Ishikawa (cell line): ENCODE measurements at regions not wholly inside any gene's neighbourhood (a gene's known extent, or its start where the extent isn't known, plus 50 kb on each side); places are given as distances from the start of the nearest gene placed in this dataset.
A peak's percentile ranks its signal among the peaks of the same experiment; 100 is the strongest.

Source experiments
- CEBPB ChIP-seq: IDR thresholded peaks from 2 replicates; pipeline ENCODE4 v1.6.1; 2012
- CREB1 ChIP-seq: IDR thresholded peaks from 2 replicates; pipeline ENCODE4 v1.6.1; 2012; ENCODE audit warnings: low read depth
- EGR1 ChIP-seq: IDR thresholded peaks from 2 replicates; pipeline ENCODE4 v1.6.1; 2012
- EP300 ChIP-seq: IDR thresholded peaks from 2 replicates; pipeline ENCODE4 v1.6.1; 2012; ENCODE audit warnings: borderline replicate concordance
- FOXM1 ChIP-seq: IDR thresholded peaks from 2 replicates; pipeline ENCODE4 v1.6.1; 2012; ENCODE audit warnings: low read depth, borderline replicate concordance
- NFIC ChIP-seq: IDR thresholded peaks from 2 replicates; pipeline ENCODE4 v1.6.1; 2012
- RAD21 ChIP-seq: IDR thresholded peaks from 2 replicates; pipeline ENCODE4 v1.6.1; 2012; ENCODE audit warnings: low read depth
- TAF1 ChIP-seq: IDR thresholded peaks from 2 replicates; pipeline ENCODE4 v1.6.1; 2012; ENCODE audit warnings: low read depth, mild to moderate bottlenecking
- TCF12 ChIP-seq: IDR thresholded peaks from 2 replicates; pipeline ENCODE4 v1.6.1; 2012; ENCODE audit warnings: low read depth
- TEAD4 ChIP-seq: IDR thresholded peaks from 2 replicates; pipeline ENCODE4 v1.6.1; 2012
- YY1 ChIP-seq: IDR thresholded peaks from 2 replicates; pipeline ENCODE4 v1.6.1; 2012; ENCODE audit warnings: low read depth
- ZBTB7A ChIP-seq: IDR thresholded peaks from 2 replicates; pipeline ENCODE4 v1.6.1; 2012; ENCODE audit warnings: low read depth
- TF ChIP-seq, protein P1 (sequence below): IDR thresholded peaks from 2 replicates; pipeline ENCODE4 v1.6.1; 2012
- TF ChIP-seq, protein P2 (sequence below): IDR thresholded peaks from 2 replicates; pipeline ENCODE4 v1.6.1; 2012; ENCODE audit warnings: low read depth, mild to moderate bottlenecking

DNA sequence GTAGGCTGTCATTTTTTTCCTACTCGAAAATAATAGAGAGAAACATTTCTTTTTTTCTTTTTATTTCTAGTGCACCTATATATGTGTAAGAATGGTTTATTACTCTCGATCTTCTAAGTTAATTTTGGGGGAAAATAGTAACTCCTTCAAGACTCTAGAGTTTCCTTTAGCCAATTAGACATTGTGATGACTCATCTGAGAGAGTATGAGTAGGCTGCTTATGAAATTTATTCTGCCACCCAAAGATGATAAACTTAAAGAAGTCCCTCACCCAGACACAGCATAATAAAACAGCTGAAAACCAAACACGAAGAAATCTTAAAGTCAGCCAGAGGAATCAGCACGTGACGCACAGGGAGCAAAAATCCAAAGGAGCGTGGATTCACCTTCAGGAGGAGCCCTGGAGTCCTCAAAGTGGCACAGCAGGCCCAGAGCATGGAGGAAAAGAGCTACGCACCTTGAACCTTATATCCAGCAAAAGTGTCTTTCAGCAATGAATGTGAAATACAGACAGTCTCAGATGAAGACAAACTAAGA lies 81.9 kb downstream of the ERMARD start:
- no peak for TF ChIP-seq TAF1
- TF ChIP-seq EP300, result no peak
- no peak for TF ChIP-seq TCF12
- no peak for TF ChIP-seq FOXM1
- no peak for TF ChIP-seq YY1
- TF ChIP-seq, protein P1, sequence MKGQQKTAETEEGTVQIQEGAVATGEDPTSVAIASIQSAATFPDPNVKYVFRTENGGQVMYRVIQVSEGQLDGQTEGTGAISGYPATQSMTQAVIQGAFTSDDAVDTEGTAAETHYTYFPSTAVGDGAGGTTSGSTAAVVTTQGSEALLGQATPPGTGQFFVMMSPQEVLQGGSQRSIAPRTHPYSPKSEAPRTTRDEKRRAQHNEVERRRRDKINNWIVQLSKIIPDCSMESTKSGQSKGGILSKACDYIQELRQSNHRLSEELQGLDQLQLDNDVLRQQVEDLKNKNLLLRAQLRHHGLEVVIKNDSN, result no peak
- TF ChIP-seq RAD21, result no peak
- TF ChIP-seq, protein P2, sequence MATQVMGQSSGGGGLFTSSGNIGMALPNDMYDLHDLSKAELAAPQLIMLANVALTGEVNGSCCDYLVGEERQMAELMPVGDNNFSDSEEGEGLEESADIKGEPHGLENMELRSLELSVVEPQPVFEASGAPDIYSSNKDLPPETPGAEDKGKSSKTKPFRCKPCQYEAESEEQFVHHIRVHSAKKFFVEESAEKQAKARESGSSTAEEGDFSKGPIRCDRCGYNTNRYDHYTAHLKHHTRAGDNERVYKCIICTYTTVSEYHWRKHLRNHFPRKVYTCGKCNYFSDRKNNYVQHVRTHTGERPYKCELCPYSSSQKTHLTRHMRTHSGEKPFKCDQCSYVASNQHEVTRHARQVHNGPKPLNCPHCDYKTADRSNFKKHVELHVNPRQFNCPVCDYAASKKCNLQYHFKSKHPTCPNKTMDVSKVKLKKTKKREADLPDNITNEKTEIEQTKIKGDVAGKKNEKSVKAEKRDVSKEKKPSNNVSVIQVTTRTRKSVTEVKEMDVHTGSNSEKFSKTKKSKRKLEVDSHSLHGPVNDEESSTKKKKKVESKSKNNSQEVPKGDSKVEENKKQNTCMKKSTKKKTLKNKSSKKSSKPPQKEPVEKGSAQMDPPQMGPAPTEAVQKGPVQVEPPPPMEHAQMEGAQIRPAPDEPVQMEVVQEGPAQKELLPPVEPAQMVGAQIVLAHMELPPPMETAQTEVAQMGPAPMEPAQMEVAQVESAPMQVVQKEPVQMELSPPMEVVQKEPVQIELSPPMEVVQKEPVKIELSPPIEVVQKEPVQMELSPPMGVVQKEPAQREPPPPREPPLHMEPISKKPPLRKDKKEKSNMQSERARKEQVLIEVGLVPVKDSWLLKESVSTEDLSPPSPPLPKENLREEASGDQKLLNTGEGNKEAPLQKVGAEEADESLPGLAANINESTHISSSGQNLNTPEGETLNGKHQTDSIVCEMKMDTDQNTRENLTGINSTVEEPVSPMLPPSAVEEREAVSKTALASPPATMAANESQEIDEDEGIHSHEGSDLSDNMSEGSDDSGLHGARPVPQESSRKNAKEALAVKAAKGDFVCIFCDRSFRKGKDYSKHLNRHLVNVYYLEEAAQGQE, result no peak
- TF ChIP-seq TEAD4, result no peak
- no peak for TF ChIP-seq CEBPB
- TF ChIP-seq CREB1, result no peak
- TF ChIP-seq ZBTB7A, result no peak
- no peak for TF ChIP-seq NFIC
- no peak for TF ChIP-seq EGR1

DNA sequence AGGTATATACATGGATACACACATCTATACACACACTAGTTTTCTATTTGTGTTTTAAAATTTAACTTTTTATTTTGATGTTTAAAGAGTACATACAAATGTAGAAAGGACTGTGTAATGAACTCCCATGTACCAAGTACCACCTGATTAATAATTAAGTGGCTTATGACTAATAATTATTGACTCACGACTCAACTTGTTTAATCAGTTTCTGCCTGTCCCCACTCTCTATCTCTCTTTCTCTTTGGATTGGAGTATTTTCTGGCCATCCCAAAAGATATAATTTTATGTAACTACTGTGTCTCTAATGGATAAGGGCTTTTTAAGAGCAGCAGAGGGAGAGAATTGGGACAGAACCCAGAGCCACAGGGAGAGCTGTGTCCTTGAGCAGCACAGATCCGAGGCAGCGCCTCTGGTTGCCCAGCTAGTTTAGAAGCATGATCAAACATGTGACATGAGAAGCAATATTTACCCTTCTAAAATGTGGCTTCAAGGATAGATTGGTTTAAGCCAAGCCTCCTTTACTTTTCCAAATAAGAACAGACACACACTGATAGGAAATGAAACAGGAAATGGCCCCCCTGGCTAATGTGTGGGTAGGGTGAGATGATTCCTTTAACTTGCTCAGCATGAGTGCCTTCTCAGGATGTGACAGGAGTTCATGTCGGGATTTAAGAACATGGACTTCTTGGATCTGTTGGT lies 81.0 kb downstream of the ERMARD start:
- TF ChIP-seq, protein P1, result no peak
- TF ChIP-seq, protein P2, result no peak
- no peak for TF ChIP-seq CEBPB
- no peak for TF ChIP-seq FOXM1

DNA sequence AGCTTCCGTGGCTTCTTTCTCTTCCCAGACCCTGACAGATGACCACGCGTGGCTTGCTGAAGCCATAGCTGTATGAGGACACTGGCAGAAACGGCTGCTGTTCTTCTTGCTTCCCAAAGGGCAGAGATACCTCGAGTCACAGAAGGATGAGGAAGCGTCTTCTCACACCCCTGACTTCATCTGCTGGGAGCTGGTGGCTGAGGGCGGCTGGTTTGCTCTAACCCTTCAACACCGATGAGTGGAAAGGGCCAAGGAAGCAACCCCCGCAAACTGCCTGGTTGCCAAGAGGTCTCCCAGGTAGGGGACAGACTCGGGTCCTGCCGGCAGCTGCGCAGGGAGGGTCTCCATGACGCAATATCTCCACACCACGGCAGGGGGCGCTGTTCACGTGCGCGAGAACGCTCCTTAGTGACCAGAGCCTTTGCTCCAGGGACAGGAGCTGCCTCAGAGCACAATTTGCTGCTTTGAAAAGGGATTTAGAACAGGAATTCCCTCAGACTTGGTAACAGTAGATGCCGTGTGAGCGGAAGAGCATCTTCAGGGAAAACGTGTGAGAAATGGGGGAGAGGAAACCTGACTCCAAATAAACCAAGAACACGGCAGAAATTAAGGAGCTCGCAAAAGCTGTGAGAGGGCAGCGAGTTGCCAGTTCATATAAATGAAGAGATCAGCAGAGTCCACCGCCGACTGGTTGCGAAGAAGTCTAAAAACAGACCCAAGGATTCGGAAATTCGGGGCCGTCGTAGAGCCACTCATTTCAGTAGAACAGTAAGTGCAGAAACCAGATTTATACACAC lies 80.2 kb downstream of the ERMARD start:
- TF ChIP-seq TCF12 (no peak), EGR1 (no peak), NFIC (no peak), CEBPB (peak; percentile 75), EP300 (no peak), CREB1 (no peak), RAD21 (peak; percentile 96), ZBTB7A (no peak)
- TF ChIP-seq, protein P2, result no peak
- TF ChIP-seq, protein P1, result no peak
